ENCODE measurements at regions not wholly inside any gene's neighbourhood (a gene's known extent, or its start where the extent isn't known, plus 50 kb on each side); places are given as distances from the start of the nearest gene placed in this dataset.

DNA sequence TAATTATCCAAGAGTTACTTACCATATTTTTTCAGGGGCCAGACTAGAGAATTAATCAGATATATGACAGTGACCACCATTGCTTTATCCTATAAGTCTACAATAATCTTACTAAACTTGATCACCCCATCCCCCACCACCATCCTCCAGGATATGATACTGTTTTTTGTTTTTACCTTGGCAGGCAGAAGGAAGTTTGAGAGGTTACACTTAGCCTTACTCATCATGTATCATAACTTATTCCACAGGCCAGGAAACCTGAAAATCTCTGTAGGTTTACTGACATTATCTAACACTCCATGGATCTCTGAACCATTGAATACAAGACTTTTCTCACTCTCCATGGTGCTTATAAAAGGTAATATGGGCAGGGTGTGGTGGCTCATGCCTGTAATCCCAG is 602.7 kb downstream of the KCNJ3 start:
- Histone ChIP-seq H3K27ac (ENCODE audit: low read depth in 2 of 2, low read length in 2 of 2) (no peak overlapping the region), H3K9me3 (ENCODE audit: control insufficient read depth in 2 of 2, low read length in 2 of 2) (no peaks in the 10 kb centered on the region), H3K27me3 (ENCODE audit: control insufficient read depth in 2 of 2, insufficient read depth in 2 of 2, low read length in 2 of 2) (no peaks in the 10 kb centered on the region), H3K9ac (ENCODE audit: low read depth in 1 of 2, low read length in 2 of 2) (no peak overlapping the region), H3K4me3 (ENCODE audit: low read length in 2 of 2) (no peak overlapping the region), H3K36me3 (ENCODE audit: control insufficient read depth in 2 of 2, insufficient read depth in 2 of 2, low read length in 2 of 2) (no peaks in the 10 kb centered on the region), H3K4me1 (ENCODE audit: control insufficient read depth in 2 of 2, insufficient read depth in 2 of 2, low read length in 2 of 2) (no peaks in the 10 kb centered on the region)

DNA sequence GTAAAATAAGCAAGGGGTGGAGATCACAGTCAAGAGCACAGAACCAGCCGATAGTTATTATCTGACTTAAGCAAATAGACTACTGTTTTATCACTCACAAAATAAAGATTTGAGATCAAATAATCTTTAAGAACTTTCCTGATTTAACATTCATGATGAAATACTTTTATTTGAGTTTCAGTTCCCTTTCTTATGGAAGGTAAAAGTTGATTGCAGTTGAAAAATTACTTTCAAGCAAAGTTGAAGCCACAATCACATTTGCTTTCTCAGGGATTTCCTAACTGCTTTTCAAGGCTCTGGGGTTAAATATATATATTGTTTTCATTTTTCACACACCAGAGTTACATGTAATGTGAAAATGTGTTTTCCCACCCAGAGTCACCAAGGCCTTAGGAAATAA is 599.5 kb downstream of the KCNJ3 start:
- no peaks in the 10 kb centered on the region for H3K4me1 ChIP-seq (ENCODE audit: control insufficient read depth in 2 of 2, insufficient read depth in 2 of 2, low read length in 2 of 2)
- H3K36me3 ChIP-seq (ENCODE audit: control insufficient read depth in 2 of 2, insufficient read depth in 2 of 2, low read length in 2 of 2) = no peaks in the 10 kb centered on the region
- no peak overlapping the region for H3K4me3 ChIP-seq (ENCODE audit: low read length in 2 of 2)
- H3K27ac ChIP-seq (ENCODE audit: low read depth in 2 of 2, low read length in 2 of 2) = no peak overlapping the region
- no peak overlapping the region for H3K9ac ChIP-seq (ENCODE audit: low read depth in 1 of 2, low read length in 2 of 2)
- H3K27me3 ChIP-seq (ENCODE audit: control insufficient read depth in 2 of 2, insufficient read depth in 2 of 2, low read length in 2 of 2) = no peaks in the 10 kb centered on the region
- H3K9me3 ChIP-seq (ENCODE audit: control insufficient read depth in 2 of 2, low read length in 2 of 2) = no peaks in the 10 kb centered on the region

DNA sequence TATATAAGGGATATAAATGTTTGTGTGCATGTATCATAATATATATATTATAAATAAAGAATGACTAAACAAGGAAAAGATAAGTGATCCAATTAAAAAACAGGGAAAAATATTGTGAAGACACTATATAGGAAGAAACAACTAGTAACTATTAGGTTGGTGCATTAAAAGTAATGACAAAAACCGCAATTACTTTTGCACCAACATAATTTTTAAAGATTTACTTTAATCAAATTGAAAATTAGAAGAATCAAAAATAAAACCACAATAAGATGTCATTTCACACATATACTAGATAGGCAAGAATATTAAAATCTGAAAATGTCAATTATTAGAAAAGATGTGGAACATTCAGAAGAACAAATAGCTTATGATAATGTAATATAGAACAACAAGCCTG is 595.9 kb downstream of the KCNJ3 start:
- Histone ChIP-seq H3K4me3 (ENCODE audit: low read length in 2 of 2) (no peak overlapping the region), H3K4me1 (ENCODE audit: control insufficient read depth in 2 of 2, insufficient read depth in 2 of 2, low read length in 2 of 2) (no peaks in the 10 kb centered on the region), H3K9me3 (ENCODE audit: control insufficient read depth in 2 of 2, low read length in 2 of 2) (no peaks in the 10 kb centered on the region), H3K36me3 (ENCODE audit: control insufficient read depth in 2 of 2, insufficient read depth in 2 of 2, low read length in 2 of 2) (no peaks in the 10 kb centered on the region), H3K27me3 (ENCODE audit: control insufficient read depth in 2 of 2, insufficient read depth in 2 of 2, low read length in 2 of 2) (no peaks in the 10 kb centered on the region), H3K27ac (ENCODE audit: low read depth in 2 of 2, low read length in 2 of 2) (no peak overlapping the region), H3K9ac (ENCODE audit: low read depth in 1 of 2, low read length in 2 of 2) (no peak overlapping the region)

DNA sequence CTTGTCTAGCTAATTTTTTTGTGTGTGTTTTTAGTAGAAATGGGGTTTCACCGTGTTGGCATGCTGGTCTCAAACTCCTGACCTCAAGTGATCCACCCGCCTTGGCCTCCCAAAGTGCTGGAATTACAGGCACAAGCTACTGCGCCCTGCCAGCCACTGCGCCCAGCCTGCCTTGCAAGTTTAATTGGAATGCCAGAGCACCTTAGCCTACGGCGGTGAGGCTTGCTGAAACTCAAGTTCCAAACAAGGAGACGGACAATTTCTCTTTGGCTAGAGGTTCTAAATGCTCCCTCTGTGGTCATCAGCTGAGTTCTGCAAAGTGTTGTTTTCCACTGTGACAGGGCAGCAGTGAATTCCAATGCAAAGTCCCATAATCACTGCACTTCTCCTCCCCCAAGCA is 583.4 kb downstream of the KCNJ3 start:
- Histone ChIP-seq H3K9ac (ENCODE audit: low read depth in 1 of 2, low read length in 2 of 2) (no peak overlapping the region), H3K27ac (ENCODE audit: low read depth in 2 of 2, low read length in 2 of 2) (no peak overlapping the region), H3K27me3 (ENCODE audit: control insufficient read depth in 2 of 2, insufficient read depth in 2 of 2, low read length in 2 of 2) (no peaks in the 10 kb centered on the region), H3K9me3 (ENCODE audit: control insufficient read depth in 2 of 2, low read length in 2 of 2) (no peaks in the 10 kb centered on the region), H3K36me3 (ENCODE audit: control insufficient read depth in 2 of 2, insufficient read depth in 2 of 2, low read length in 2 of 2) (no peaks in the 10 kb centered on the region), H3K4me1 (ENCODE audit: control insufficient read depth in 2 of 2, insufficient read depth in 2 of 2, low read length in 2 of 2) (no peaks in the 10 kb centered on the region), H3K4me3 (ENCODE audit: low read length in 2 of 2) (no peak overlapping the region)

- H3K27me3 ChIP-seq (ENCODE audit: control insufficient read depth in 2 of 2, insufficient read depth in 2 of 2, low read length in 2 of 2) = no peaks in the 10 kb centered on the region
- no peaks in the 10 kb centered on the region for H3K9me3 ChIP-seq (ENCODE audit: control insufficient read depth in 2 of 2, low read length in 2 of 2)
- H3K36me3 ChIP-seq (ENCODE audit: control insufficient read depth in 2 of 2, insufficient read depth in 2 of 2, low read length in 2 of 2) = no peaks in the 10 kb centered on the region
- no peak overlapping the region for H3K9ac ChIP-seq (ENCODE audit: low read depth in 1 of 2, low read length in 2 of 2)
- no peaks in the 10 kb centered on the region for H3K4me1 ChIP-seq (ENCODE audit: control insufficient read depth in 2 of 2, insufficient read depth in 2 of 2, low read length in 2 of 2)
- H3K4me3 ChIP-seq (ENCODE audit: low read length in 2 of 2) = no peak overlapping the region
- no peak overlapping the region for H3K27ac ChIP-seq (ENCODE audit: low read depth in 2 of 2, low read length in 2 of 2)
Measured at GRCh38 chr2:155273323-155273722, 574.8 kb downstream of the KCNJ3 start.

GRCh38 chr2:155266583-155266982 is 568.1 kb downstream of the KCNJ3 start:
- no peaks in the 10 kb centered on the region for H3K27me3 ChIP-seq (ENCODE audit: control insufficient read depth in 2 of 2, insufficient read depth in 2 of 2, low read length in 2 of 2)
- no peaks in the 10 kb centered on the region for H3K36me3 ChIP-seq (ENCODE audit: control insufficient read depth in 2 of 2, insufficient read depth in 2 of 2, low read length in 2 of 2)
- no peak overlapping the region for H3K9ac ChIP-seq (ENCODE audit: low read depth in 1 of 2, low read length in 2 of 2)
- H3K4me3 ChIP-seq (ENCODE audit: low read length in 2 of 2) = no peak overlapping the region
- H3K4me1 ChIP-seq (ENCODE audit: control insufficient read depth in 2 of 2, insufficient read depth in 2 of 2, low read length in 2 of 2) = no peaks in the 10 kb centered on the region
- H3K9me3 ChIP-seq (ENCODE audit: control insufficient read depth in 2 of 2, low read length in 2 of 2) = no peaks in the 10 kb centered on the region
- H3K27ac ChIP-seq (ENCODE audit: low read depth in 2 of 2, low read length in 2 of 2) = no peak overlapping the region

GRCh38 chr2:155266109-155266508 is 567.6 kb downstream of the KCNJ3 start:
- no peak overlapping the region for H3K27ac ChIP-seq (ENCODE audit: low read depth in 2 of 2, low read length in 2 of 2)
- H3K9me3 ChIP-seq (ENCODE audit: control insufficient read depth in 2 of 2, low read length in 2 of 2) = no peaks in the 10 kb centered on the region
- H3K36me3 ChIP-seq (ENCODE audit: control insufficient read depth in 2 of 2, insufficient read depth in 2 of 2, low read length in 2 of 2) = no peaks in the 10 kb centered on the region
- H3K9ac ChIP-seq (ENCODE audit: low read depth in 1 of 2, low read length in 2 of 2) = no peak overlapping the region
- no peaks in the 10 kb centered on the region for H3K4me1 ChIP-seq (ENCODE audit: control insufficient read depth in 2 of 2, insufficient read depth in 2 of 2, low read length in 2 of 2)
- no peaks in the 10 kb centered on the region for H3K27me3 ChIP-seq (ENCODE audit: control insufficient read depth in 2 of 2, insufficient read depth in 2 of 2, low read length in 2 of 2)
- no peak overlapping the region for H3K4me3 ChIP-seq (ENCODE audit: low read length in 2 of 2)

DNA sequence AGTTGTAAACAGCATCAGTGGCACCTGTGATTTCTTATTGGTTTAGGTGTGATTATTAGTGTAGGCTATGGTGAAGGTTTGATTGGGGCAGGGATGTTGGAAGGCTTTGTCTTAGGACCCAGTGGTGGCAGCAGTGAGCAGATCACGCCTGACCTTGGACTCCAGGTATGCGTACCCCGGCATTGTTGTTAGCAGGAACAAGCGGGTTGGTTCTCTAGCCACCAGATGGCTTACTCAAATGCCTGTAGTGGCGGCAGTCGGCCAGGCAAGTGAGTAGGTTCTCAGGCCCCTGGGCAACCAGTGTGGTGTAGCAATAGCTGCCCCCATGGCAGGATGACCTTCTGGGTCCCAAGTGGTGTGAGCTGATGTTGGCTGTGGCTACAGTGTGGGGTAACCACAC is 558.3 kb downstream of the KCNJ3 start:
- no peaks in the 10 kb centered on the region for H3K4me1 ChIP-seq (ENCODE audit: control insufficient read depth in 2 of 2, insufficient read depth in 2 of 2, low read length in 2 of 2)
- H3K4me3 ChIP-seq (ENCODE audit: low read length in 2 of 2) = no peak overlapping the region
- H3K9me3 ChIP-seq (ENCODE audit: control insufficient read depth in 2 of 2, low read length in 2 of 2) = no peaks in the 10 kb centered on the region
- no peak overlapping the region for H3K27ac ChIP-seq (ENCODE audit: low read depth in 2 of 2, low read length in 2 of 2)
- H3K27me3 ChIP-seq (ENCODE audit: control insufficient read depth in 2 of 2, insufficient read depth in 2 of 2, low read length in 2 of 2) = no peaks in the 10 kb centered on the region
- no peaks in the 10 kb centered on the region for H3K36me3 ChIP-seq (ENCODE audit: control insufficient read depth in 2 of 2, insufficient read depth in 2 of 2, low read length in 2 of 2)
- no peak overlapping the region for H3K9ac ChIP-seq (ENCODE audit: low read depth in 1 of 2, low read length in 2 of 2)

DNA sequence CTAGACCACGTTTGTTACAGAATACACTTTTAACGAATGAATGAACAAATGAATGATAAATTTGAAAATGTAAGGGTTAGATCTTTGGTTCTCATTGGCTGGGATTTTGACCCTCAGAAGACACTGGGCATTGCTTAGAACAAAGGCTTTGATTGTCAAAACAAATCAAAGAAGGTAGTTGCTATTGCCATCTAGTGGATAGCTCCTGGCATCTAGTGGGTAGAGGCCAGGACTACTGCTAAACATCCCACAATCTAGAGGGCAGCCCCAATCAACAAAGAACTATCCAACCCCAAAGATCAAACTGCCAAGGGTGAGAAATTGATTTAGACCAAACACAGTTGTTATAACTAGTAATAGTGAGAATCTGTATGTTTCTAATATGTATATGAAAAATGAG is 552.3 kb downstream of the KCNJ3 start:
- Histone ChIP-seq H3K36me3 (ENCODE audit: control insufficient read depth in 2 of 2, insufficient read depth in 2 of 2, low read length in 2 of 2) (no peaks in the 10 kb centered on the region), H3K9me3 (ENCODE audit: control insufficient read depth in 2 of 2, low read length in 2 of 2) (no peaks in the 10 kb centered on the region), H3K27ac (ENCODE audit: low read depth in 2 of 2, low read length in 2 of 2) (no peak overlapping the region), H3K9ac (ENCODE audit: low read depth in 1 of 2, low read length in 2 of 2) (no peak overlapping the region), H3K4me3 (ENCODE audit: low read length in 2 of 2) (no peak overlapping the region), H3K4me1 (ENCODE audit: control insufficient read depth in 2 of 2, insufficient read depth in 2 of 2, low read length in 2 of 2) (no peaks in the 10 kb centered on the region), H3K27me3 (ENCODE audit: control insufficient read depth in 2 of 2, insufficient read depth in 2 of 2, low read length in 2 of 2) (no peaks in the 10 kb centered on the region)

DNA sequence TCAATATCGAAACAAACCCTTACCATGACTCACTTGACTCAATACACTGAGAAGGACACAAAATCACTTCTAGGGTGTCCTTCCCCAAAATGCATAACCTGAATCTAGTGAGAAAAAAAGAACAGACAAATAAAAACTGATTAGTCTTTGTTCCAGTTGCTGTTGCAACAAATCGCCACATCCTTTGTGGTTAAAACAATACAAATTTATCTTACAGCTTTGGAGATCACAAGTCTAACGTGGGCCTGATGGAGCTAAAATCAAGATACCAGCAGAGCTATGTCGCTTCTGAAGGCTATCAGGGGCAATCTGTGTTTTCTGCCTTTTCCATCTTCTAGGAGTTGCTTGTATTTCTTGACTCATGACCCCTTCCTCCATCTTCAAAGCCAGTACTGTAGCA is 541.7 kb downstream of the KCNJ3 start:
- Histone ChIP-seq H3K27me3 (ENCODE audit: control insufficient read depth in 2 of 2, insufficient read depth in 2 of 2, low read length in 2 of 2) (no peaks in the 10 kb centered on the region), H3K27ac (ENCODE audit: low read depth in 2 of 2, low read length in 2 of 2) (no peak overlapping the region), H3K4me1 (ENCODE audit: control insufficient read depth in 2 of 2, insufficient read depth in 2 of 2, low read length in 2 of 2) (no peaks in the 10 kb centered on the region), H3K36me3 (ENCODE audit: control insufficient read depth in 2 of 2, insufficient read depth in 2 of 2, low read length in 2 of 2) (no peaks in the 10 kb centered on the region), H3K4me3 (ENCODE audit: low read length in 2 of 2) (no peak overlapping the region), H3K9ac (ENCODE audit: low read depth in 1 of 2, low read length in 2 of 2) (no peak overlapping the region), H3K9me3 (ENCODE audit: control insufficient read depth in 2 of 2, low read length in 2 of 2) (no peaks in the 10 kb centered on the region)

DNA sequence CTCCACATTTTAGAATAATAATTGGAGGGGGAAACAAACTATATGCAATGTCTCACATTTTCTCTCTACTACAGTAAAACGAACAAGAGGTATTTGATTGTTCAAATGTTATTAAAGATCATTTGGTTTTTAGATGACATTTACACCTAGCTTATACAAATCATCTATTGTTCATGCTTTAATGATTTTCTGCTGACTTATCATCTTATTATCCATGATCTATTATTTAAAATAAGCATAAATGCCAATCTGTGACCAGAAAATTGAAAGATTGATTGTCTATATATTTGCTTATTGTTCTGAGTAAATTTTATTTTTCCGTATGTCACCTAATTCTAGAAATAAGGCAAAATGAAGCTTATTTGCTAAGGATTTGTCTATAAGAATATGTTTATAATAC is 537.2 kb downstream of the KCNJ3 start:
- no peaks in the 10 kb centered on the region for H3K9me3 ChIP-seq (ENCODE audit: control insufficient read depth in 2 of 2, low read length in 2 of 2)
- H3K9ac ChIP-seq (ENCODE audit: low read depth in 1 of 2, low read length in 2 of 2) = no peak overlapping the region

More for the DNA sequence above, 537.2 kb downstream of the KCNJ3 start:
- no peaks in the 10 kb centered on the region for H3K36me3 ChIP-seq (ENCODE audit: control insufficient read depth in 2 of 2, insufficient read depth in 2 of 2, low read length in 2 of 2)
- no peaks in the 10 kb centered on the region for H3K4me1 ChIP-seq (ENCODE audit: control insufficient read depth in 2 of 2, insufficient read depth in 2 of 2, low read length in 2 of 2)
- no peaks in the 10 kb centered on the region for H3K27me3 ChIP-seq (ENCODE audit: control insufficient read depth in 2 of 2, insufficient read depth in 2 of 2, low read length in 2 of 2)
- H3K4me3 ChIP-seq (ENCODE audit: low read length in 2 of 2) = no peak overlapping the region
- H3K27ac ChIP-seq (ENCODE audit: low read depth in 2 of 2, low read length in 2 of 2) = no peak overlapping the region

All from mucosa of rectum (tissue), 2 donors.